ENCODE measurements at regions not wholly inside any gene's neighbourhood (a gene's known extent, or its start where the extent isn't known, plus 50 kb on each side); places are given as distances from the start of the nearest gene placed in this dataset.

DNA sequence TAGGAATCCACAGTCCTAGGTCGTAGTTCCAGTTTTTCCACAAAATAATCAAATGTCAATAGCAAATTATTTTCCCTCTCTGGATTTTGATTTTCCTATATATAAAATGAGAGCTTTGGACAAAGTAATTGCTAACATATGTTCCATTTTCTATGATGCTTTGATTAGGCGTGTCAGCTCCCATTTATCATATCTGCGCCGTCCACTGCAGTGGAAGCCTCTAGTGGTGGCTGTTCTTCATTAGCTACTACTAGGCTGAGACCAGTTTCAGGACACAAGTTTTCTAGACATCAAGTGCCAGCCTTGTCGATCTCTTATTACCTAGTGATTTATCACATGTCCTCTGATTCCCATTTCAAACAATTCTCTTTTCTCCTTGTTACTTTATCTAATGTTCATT, 271.5 kb downstream of the TUSC7 start:
- no peak for DNase-seq (ENCODE audit: low spot score)
- no peak for TF ChIP-seq CTCF (IDR thresholded peaks at IDR 0.05; ENCODE audit: extremely low read depth, missing control alignments)

DNA sequence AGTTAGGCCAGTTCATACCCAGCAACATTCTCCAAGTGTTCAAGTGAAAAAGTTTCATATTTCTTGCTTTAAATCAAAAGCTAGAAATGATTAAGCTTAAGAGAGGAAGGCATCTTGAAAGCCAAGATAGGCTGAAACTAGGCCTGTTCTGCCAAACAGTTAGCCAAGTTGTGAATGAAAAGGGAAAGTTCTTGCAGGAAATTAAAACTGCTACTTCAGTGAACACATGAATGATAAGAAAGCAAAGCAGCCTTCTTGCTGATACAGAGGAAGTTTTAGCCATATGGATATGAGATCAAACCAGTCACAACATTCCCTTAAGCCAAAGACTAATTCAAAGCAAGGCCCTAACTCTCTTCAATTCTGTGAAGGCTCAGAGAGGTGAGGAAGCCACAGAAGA, 274.7 kb downstream of the TUSC7 start:
- no peak for TF ChIP-seq CTCF (IDR thresholded peaks at IDR 0.05; ENCODE audit: extremely low read depth, missing control alignments)
- no peak for DNase-seq (ENCODE audit: low spot score)

- DNase-seq (ENCODE audit: low spot score): no peak
- TF ChIP-seq CTCF (IDR thresholded peaks at IDR 0.05; ENCODE audit: extremely low read depth, missing control alignments): no peak
Measured at GRCh38 chr3:116994351-116994879, 284.8 kb downstream of the TUSC7 start.

GRCh38 chr3:117003501-117003900, 293.9 kb downstream of the TUSC7 start:
- TF ChIP-seq CTCF (IDR thresholded peaks at IDR 0.05; ENCODE audit: extremely low read depth, missing control alignments): no peak
- no peak for DNase-seq (ENCODE audit: low spot score)

DNA sequence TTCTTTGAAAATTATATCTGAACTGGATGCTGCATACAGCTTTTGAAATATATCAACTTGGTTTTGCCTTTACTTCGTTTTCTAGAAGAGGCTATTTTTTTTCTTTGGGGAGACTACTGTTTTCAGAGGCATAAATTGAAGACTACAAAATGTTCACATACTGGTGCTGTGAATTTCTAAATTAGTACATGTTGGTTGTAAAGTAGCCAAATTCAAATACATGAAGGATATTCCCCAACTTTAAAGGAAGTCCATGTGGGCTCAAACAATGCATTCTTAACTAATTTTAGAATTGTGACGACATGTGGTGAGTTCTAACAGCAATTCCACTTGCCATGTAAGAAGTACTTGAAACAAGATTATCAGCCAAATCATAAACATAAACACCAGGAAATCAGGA, 295.7 kb downstream of the TUSC7 start:
- TF ChIP-seq CTCF (IDR thresholded peaks at IDR 0.05; ENCODE audit: extremely low read depth, missing control alignments): no peak

DNA sequence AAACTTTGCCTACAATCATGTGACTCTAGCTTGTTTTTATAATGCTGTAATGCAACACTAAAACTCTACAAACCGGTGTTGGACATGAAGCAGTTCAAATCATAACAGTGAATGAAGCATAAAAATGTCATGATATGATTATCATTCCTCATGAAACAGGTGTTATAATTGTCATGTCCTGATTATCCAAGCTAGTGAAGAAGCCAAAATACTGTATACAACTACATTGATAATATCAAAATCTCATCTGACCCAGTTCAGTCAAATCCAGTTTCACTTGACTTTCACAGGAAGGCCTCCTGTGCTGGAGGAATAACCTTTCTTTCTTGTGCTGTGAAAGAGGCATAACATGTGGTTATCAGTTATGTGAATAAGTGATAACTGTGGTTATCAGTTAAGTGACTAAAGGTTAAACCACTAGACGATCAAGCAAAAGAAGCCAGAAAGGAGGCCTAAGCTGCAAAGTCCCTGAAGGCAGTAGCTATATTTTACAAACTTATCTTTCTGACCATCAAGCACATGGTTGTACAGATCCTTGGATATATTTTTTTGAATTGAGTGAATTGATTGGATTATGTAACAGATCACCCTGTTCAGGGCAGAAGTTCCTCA, 296.4 kb downstream of the TUSC7 start:
- DNase-seq (ENCODE audit: low spot score): no peak
- TF ChIP-seq CTCF (IDR thresholded peaks at IDR 0.05; ENCODE audit: extremely low read depth, missing control alignments): no peak

More for the DNA sequence above, 295.7 kb downstream of the TUSC7 start:
- no peak for DNase-seq (ENCODE audit: low spot score)

DNA sequence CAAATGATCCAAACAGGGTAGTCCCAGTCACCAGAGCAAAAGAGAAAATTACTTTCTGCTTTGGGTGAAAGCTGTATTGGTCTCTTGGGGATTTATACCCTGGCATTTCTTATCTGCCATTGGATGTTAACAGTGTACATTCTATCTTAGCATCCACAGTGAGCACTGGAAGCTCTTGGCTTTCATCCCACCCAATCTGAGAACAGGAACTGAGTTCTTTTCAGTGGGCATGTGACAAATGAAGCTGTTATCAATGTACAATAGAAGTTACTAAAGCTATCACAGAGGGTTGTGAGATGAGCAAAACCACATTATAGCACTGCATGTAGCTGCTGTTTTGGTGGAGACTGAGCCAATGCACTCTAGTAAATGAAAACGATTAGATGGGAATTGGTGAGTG, 300.7 kb downstream of the TUSC7 start:
- DNase-seq (ENCODE audit: low spot score): no peak
- no peak for TF ChIP-seq CTCF (IDR thresholded peaks at IDR 0.05; ENCODE audit: extremely low read depth, missing control alignments)

Measured in GM20000 (cell line).